OCI-LY7 (cell line): ENCODE measurements at regions not wholly inside any gene's neighbourhood (a gene's known extent, or its start where the extent isn't known, plus 50 kb on each side); places are given as distances from the start of the nearest gene placed in this dataset.

Experiments
- CTCF ChIP-seq: fragments of 200-600 bp; sonication (generic); conservative IDR thresholded peaks from 2 replicates; pipeline ENCODE4 v1.5.1; 2014; ENCODE audit warnings: mild to moderate bottlenecking, antibody characterized with exemption, low read length, moderate library complexity, mixed read lengths
- EZH2phosphoT487 ChIP-seq: fragments of 200-600 bp; sonication (generic); IDR thresholded peaks from 2 replicates; pipeline ENCODE4 v1.6.1; 2018; ENCODE audit warnings: low read depth, borderline replicate concordance, mild to moderate bottlenecking, mixed run types, antibody characterized with exemption, low read length, moderate library complexity, mixed read lengths

- TF ChIP-seq CTCF (no peak), EZH2phosphoT487 (no peak)
Observed at GRCh38 chr9:28718226-28718625, 1144.9 kb upstream of the C9orf72 start.
